Activated B cell treated with CpG ODN at 0.5 μM for 24 hours (primary cell): ENCODE measurements at regions not wholly inside any gene's neighbourhood (a gene's known extent, or its start where the extent isn't known, plus 50 kb on each side); places are given as distances from the start of the nearest gene placed in this dataset.

Source experiments
- ATAC-seq: fragments of 200-7000 bp; cut with Tn5 transposase; one replicate; pipeline ENCODE4 v1.10.0; 2021; ENCODE audit warnings: low read depth, mild to moderate bottlenecking, moderate library complexity
- CTCF ChIA-PET: fragments of 350-600 bp; sonication (Branson Sonifier 250); formaldehyde crosslinking; loops from one replicate; lab custom pipeline; 2021; ENCODE audit warnings: antibody characterized with exemption; lab: Charles Lee
- POLR2A ChIA-PET: fragments of 350-600 bp; sonication (Branson Sonifier 250); formaldehyde crosslinking; loops from one replicate; lab custom pipeline; 2021; ENCODE audit warnings: antibody characterized with exemption; lab: Charles Lee
- DNase-seq: peaks from one replicate; pipeline ENCODE4 v3.0.0; 2022
- H3K27ac Mint-ChIP-seq: one replicate; pipeline ENCODE4 v1.8.0; 2020; ENCODE audit warnings: mixed read lengths
- H3K27me3 Mint-ChIP-seq: one replicate; pipeline ENCODE4 v1.8.0; 2021; ENCODE audit warnings: mixed read lengths
- H3K36me3 Mint-ChIP-seq: one replicate; pipeline ENCODE4 v1.8.0; 2021; ENCODE audit warnings: low read depth, mixed read lengths
- H3K4me1 Mint-ChIP-seq: one replicate; pipeline ENCODE4 v1.8.0; 2021; ENCODE audit warnings: mixed read lengths
- H3K4me3 Mint-ChIP-seq: one replicate; pipeline ENCODE4 v1.8.0; 2020; ENCODE audit warnings: mild to moderate bottlenecking, mixed read lengths
- H3K9me3 Mint-ChIP-seq: one replicate; pipeline ENCODE4 v1.8.0; 2020; ENCODE audit warnings: mixed read lengths
- intact Hi-C: fragments of 100-400 bp; cut with micrococcal nuclease; formaldehyde crosslinking; loops from one replicate; pipeline ENCODE4 v1.15.1; 2024
- TF ChIP-seq, protein P1 (sequence below): fragments of 200-600 bp; IDR thresholded peaks from one replicate; pipeline ENCODE4 v1.8.0; 2022; ENCODE audit warnings: antibody characterized with exemption, mild to moderate bottlenecking

DNA sequence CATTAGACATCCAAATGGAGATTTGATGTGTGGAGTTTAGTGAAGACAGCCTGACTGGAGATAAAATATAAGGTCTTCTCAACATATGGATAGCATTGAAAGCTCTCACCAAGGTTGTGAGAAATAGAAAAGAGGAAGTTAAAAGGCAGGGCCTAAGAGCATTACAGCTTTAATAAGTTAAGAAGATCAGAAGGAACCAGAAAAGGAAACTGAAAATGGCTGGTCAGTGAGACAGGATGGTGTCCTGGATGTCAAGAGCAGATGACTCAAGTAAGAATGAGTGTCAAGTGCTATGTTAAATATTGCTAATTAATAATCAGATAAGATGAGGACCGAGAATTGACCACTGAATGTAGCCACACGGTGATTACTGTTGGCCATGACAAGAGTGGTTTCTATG is 642.9 kb downstream of the STPG2 start:
- CTCF ChIA-PET, result no interaction called here
- TF ChIP-seq, protein P1, sequence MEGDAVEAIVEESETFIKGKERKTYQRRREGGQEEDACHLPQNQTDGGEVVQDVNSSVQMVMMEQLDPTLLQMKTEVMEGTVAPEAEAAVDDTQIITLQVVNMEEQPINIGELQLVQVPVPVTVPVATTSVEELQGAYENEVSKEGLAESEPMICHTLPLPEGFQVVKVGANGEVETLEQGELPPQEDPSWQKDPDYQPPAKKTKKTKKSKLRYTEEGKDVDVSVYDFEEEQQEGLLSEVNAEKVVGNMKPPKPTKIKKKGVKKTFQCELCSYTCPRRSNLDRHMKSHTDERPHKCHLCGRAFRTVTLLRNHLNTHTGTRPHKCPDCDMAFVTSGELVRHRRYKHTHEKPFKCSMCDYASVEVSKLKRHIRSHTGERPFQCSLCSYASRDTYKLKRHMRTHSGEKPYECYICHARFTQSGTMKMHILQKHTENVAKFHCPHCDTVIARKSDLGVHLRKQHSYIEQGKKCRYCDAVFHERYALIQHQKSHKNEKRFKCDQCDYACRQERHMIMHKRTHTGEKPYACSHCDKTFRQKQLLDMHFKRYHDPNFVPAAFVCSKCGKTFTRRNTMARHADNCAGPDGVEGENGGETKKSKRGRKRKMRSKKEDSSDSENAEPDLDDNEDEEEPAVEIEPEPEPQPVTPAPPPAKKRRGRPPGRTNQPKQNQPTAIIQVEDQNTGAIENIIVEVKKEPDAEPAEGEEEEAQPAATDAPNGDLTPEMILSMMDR, result no peak
- H3K27me3 Mint-ChIP-seq, result no peaks in the 10 kb centered on the region
- DNase-seq, result no peak
- H3K27ac Mint-ChIP-seq, result no peak overlapping the region
- no peaks in the 10 kb centered on the region for H3K36me3 Mint-ChIP-seq
- intact Hi-C loops, result no loop called here
- no peak overlapping the region for H3K4me3 Mint-ChIP-seq
- no peak for ATAC-seq
- no peaks in the 10 kb centered on the region for H3K4me1 Mint-ChIP-seq
- peaks cover 3% of the 10 kb centered on the region for H3K9me3 Mint-ChIP-seq
- POLR2A ChIA-PET, result no interaction called here

DNA sequence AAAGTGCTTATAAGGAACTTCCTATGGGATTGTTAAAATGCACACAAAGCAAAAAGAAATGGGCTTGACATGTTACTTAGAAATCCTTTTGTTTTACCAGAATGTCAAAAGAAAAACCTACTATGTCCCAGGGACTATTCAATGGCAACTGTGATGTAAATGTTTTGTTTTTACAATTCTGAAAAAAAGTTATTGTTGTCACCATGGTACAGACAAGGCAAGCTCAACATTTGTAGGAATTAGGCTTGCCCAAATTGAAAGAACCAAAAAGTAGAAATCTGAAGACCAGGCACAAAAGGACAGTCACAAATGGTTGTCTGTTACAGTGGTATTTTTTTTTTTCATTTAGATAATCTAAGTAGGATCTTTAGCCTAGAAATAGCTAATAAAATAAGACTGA is 638.6 kb downstream of the STPG2 start:
- intact Hi-C loops, result no loop called here
- Mint-ChIP-seq H3K36me3 (no peaks in the 10 kb centered on the region), H3K27ac (no peak overlapping the region), H3K4me1 (no peaks in the 10 kb centered on the region), H3K27me3 (no peaks in the 10 kb centered on the region), H3K9me3 (peaks cover 3% of the 10 kb centered on the region), H3K4me3 (no peak overlapping the region)
- DNase-seq (no peak), ATAC-seq (no peak)
- CTCF ChIA-PET, result no interaction called here
- POLR2A ChIA-PET, result no interaction called here
- TF ChIP-seq, protein P1, result no peak

- TF ChIP-seq, protein P1, result no peak
- POLR2A ChIA-PET, result no interaction called here
- Mint-ChIP-seq H3K9me3 (peaks cover 3% of the 10 kb centered on the region), H3K4me3 (no peak overlapping the region), H3K27ac (no peak overlapping the region), H3K4me1 (no peaks in the 10 kb centered on the region), H3K36me3 (no peaks in the 10 kb centered on the region), H3K27me3 (no peaks in the 10 kb centered on the region)
- intact Hi-C loops, result no loop called here
- DNase-seq, result no peak
- CTCF ChIA-PET, result no interaction called here
- ATAC-seq, result no peak
These were observed 635.6 kb downstream of the STPG2 start for GRCh38 chr4:97507587-97508245.
